Activated T-cell treated with anti-CD3 and anti-CD28 coated beads, Interleukin-2, amount 50 U/mL, for 48 hours (primary cell): ENCODE measurements at regions not wholly inside any gene's neighbourhood (a gene's known extent, or its start where the extent isn't known, plus 50 kb on each side); places are given as distances from the start of the nearest gene placed in this dataset.
"Not testable (repeated sequence)": the region's sequence is repeated elsewhere in the genome, so short reads cannot be mapped to it uniquely, and the experiment has no call there.

ENCODE experiments used
- DNase-seq, 2 experiments: peaks; one replicate each; pipeline ENCODE4 v3.0.0-alpha.2; 2020

GRCh38 chr4:23068756-23069155, 376.0 kb downstream of the GBA3 start:
- DNase-seq, result no peak

- no peak for DNase-seq
These were observed 375.6 kb downstream of the GBA3 start for GRCh38 chr4:23068287-23068686.

- no peak for DNase-seq
These were observed 369.5 kb downstream of the GBA3 start for GRCh38 chr4:23062188-23062587.

- DNase-seq, result no peak
These were observed 368.7 kb downstream of the GBA3 start for GRCh38 chr4:23061431-23061830.

GRCh38 chr4:23060776-23061175, 368.0 kb downstream of the GBA3 start:
- DNase-seq, result no peak

GRCh38 chr4:23058165-23058776, 365.5 kb downstream of the GBA3 start:
- no peak for DNase-seq

- no peak for DNase-seq
These were observed 348.8 kb downstream of the GBA3 start for GRCh38 chr4:23041501-23041900.

GRCh38 chr4:23040539-23040938, 347.8 kb downstream of the GBA3 start:
- no peak for DNase-seq

- no peak for DNase-seq
These were observed 347.1 kb downstream of the GBA3 start for GRCh38 chr4:23039818-23040217.

GRCh38 chr4:23038626-23039491, 346.1 kb downstream of the GBA3 start:
- no peak for DNase-seq

- no peak for DNase-seq
These were observed 344.3 kb downstream of the GBA3 start for GRCh38 chr4:23036921-23037495.

GRCh38 chr4:23036503-23036902, 343.8 kb downstream of the GBA3 start:
- no peak for DNase-seq

- DNase-seq, result no peak
These were observed 342.9 kb downstream of the GBA3 start for GRCh38 chr4:23035521-23036056.

- no peak for DNase-seq
These were observed 342.0 kb downstream of the GBA3 start for GRCh38 chr4:23034731-23035130.

GRCh38 chr4:23033796-23034195, 341.1 kb downstream of the GBA3 start:
- no peak for DNase-seq

GRCh38 chr4:23028875-23029274, 336.1 kb downstream of the GBA3 start:
- DNase-seq, result no peak

- no peak for DNase-seq
These were observed 330.9 kb downstream of the GBA3 start for GRCh38 chr4:23023666-23024065.

- no peak for DNase-seq
These were observed 330.4 kb downstream of the GBA3 start for GRCh38 chr4:23023121-23023520.

GRCh38 chr4:23022032-23022431, 329.3 kb downstream of the GBA3 start:
- no peak for DNase-seq

- DNase-seq, result no peak
These were observed 328.3 kb downstream of the GBA3 start for GRCh38 chr4:23021040-23021439.

- not testable (repeated sequence) for DNase-seq
These were observed 327.7 kb downstream of the GBA3 start for GRCh38 chr4:23020399-23020798.

GRCh38 chr4:23016981-23017380, 324.2 kb downstream of the GBA3 start:
- no peak for DNase-seq

- DNase-seq, result no peak
These were observed 323.1 kb downstream of the GBA3 start for GRCh38 chr4:23015821-23016220.

GRCh38 chr4:23009093-23009492, 316.4 kb downstream of the GBA3 start:
- no peak for DNase-seq
